ENCODE measurements at regions not wholly inside any gene's neighbourhood (a gene's known extent, or its start where the extent isn't known, plus 50 kb on each side); places are given as distances from the start of the nearest gene placed in this dataset.

- no peak for DNase-seq (ENCODE audit: low spot score)
- peaks cover 13% of the 10 kb centered on the region for H3K4me1 Mint-ChIP-seq (ENCODE audit: low read depth)
- H3K36me3 Mint-ChIP-seq (ENCODE audit: low read depth): no peaks in the 10 kb centered on the region
- H3K27me3 Mint-ChIP-seq (ENCODE audit: low read depth): no peaks in the 10 kb centered on the region
- H3K9me3 Mint-ChIP-seq (ENCODE audit: low read depth): no peaks in the 10 kb centered on the region
- no peak for TF ChIP-seq CTCF (IDR thresholded peaks at IDR 0.05)
- no peak overlapping the region for H3K27ac Mint-ChIP-seq (ENCODE audit: unreplicated experiment)
- no peak overlapping the region for H3K4me3 Mint-ChIP-seq (ENCODE audit: unreplicated experiment)
Observed at GRCh38 chr18:10068766-10069567, 155.2 kb downstream of the VAPA start.

- TF ChIP-seq CTCF (IDR thresholded peaks at IDR 0.05): no peak
- Mint-ChIP-seq H3K4me3 (ENCODE audit: unreplicated experiment) (no peak overlapping the region), H3K27me3 (ENCODE audit: low read depth) (peaks cover 2% of the 10 kb centered on the region), H3K27ac (ENCODE audit: unreplicated experiment) (no peak overlapping the region), H3K4me1 (ENCODE audit: low read depth) (peaks cover 12% of the 10 kb centered on the region), H3K9me3 (ENCODE audit: low read depth) (no peaks in the 10 kb centered on the region), H3K36me3 (ENCODE audit: low read depth) (no peaks in the 10 kb centered on the region)
- DNase-seq (ENCODE audit: low spot score): no peak
Observed at GRCh38 chr18:10070561-10071000, 156.8 kb downstream of the VAPA start.

GRCh38 chr18:10072671-10073175 is 158.9 kb downstream of the VAPA start:
- Mint-ChIP-seq H3K9me3 (ENCODE audit: low read depth) (no peaks in the 10 kb centered on the region), H3K27me3 (ENCODE audit: low read depth) (peaks cover 2% of the 10 kb centered on the region), H3K4me3 (ENCODE audit: unreplicated experiment) (no peak overlapping the region), H3K4me1 (ENCODE audit: low read depth) (peaks cover 8% of the 10 kb centered on the region), H3K27ac (ENCODE audit: unreplicated experiment) (no peak overlapping the region), H3K36me3 (ENCODE audit: low read depth) (no peaks in the 10 kb centered on the region)
- no peak for TF ChIP-seq CTCF (IDR thresholded peaks at IDR 0.05)
- DNase-seq (ENCODE audit: low spot score): no peak

GRCh38 chr18:10074110-10074509 is 160.3 kb downstream of the VAPA start:
- Mint-ChIP-seq H3K36me3 (ENCODE audit: low read depth) (no peaks in the 10 kb centered on the region), H3K27ac (ENCODE audit: unreplicated experiment) (no peak overlapping the region), H3K27me3 (ENCODE audit: low read depth) (peaks cover 2% of the 10 kb centered on the region), H3K9me3 (ENCODE audit: low read depth) (no peaks in the 10 kb centered on the region), H3K4me1 (ENCODE audit: low read depth) (no peaks in the 10 kb centered on the region), H3K4me3 (ENCODE audit: unreplicated experiment) (no peak overlapping the region)
- no peak for TF ChIP-seq CTCF (IDR thresholded peaks at IDR 0.05)
- DNase-seq (ENCODE audit: low spot score): no peak

- no peaks in the 10 kb centered on the region for H3K36me3 Mint-ChIP-seq (ENCODE audit: low read depth)
- no peaks in the 10 kb centered on the region for H3K9me3 Mint-ChIP-seq (ENCODE audit: low read depth)
- H3K4me1 Mint-ChIP-seq (ENCODE audit: low read depth): no peaks in the 10 kb centered on the region
- H3K27ac Mint-ChIP-seq (ENCODE audit: unreplicated experiment): no peak overlapping the region
- TF ChIP-seq CTCF (IDR thresholded peaks at IDR 0.05): no peak
- H3K4me3 Mint-ChIP-seq (ENCODE audit: unreplicated experiment): no peak overlapping the region
- DNase-seq (ENCODE audit: low spot score): no peak
- H3K27me3 Mint-ChIP-seq (ENCODE audit: low read depth): peaks cover 2% of the 10 kb centered on the region
Observed at GRCh38 chr18:10074728-10075127, 160.9 kb downstream of the VAPA start.

Measured in chondrocyte (in vitro differentiated cells).